H1 (cell line): ENCODE measurements at regions not wholly inside any gene's neighbourhood (a gene's known extent, or its start where the extent isn't known, plus 50 kb on each side); places are given as distances from the start of the nearest gene placed in this dataset.

Experiments used
- CTCF ChIA-PET: fragments of 300-600 bp; sonication (Branson Sonifier 250); formaldehyde crosslinking; loops from one replicate; lab custom pipeline; 2021; ENCODE audit not compliant: partially characterized antibody; lab: Charles Lee
- POLR2A ChIA-PET: fragments of 300-600 bp; sonication (Branson Sonifier 250); formaldehyde crosslinking; loops from one replicate; lab custom pipeline; 2021; ENCODE audit warnings: inconsistent platforms; ENCODE audit not compliant: partially characterized antibody; lab: Charles Lee
- DNase-seq, 2 experiments: peaks; one replicate each; pipeline versions ENCODE4 v3.0.0 to v3.0.0-alpha.2; 2010 to 2022; ENCODE audit warnings: low spot score in 2 of 2, low read depth in 1 of 2, mixed read lengths in 1 of 2
- FAIRE-seq: peaks from 2 replicates; lab custom pipeline; 2011; peaks lifted over from hg19 to GRCh38; lab: Jason Lieb, UNC
- H2AFZ ChIP-seq: 2 replicates; pipeline ENCODE4 v1.8.1; 2012; ENCODE audit warnings: low read length, inconsistent platforms
- H2AK5ac ChIP-seq: 2 replicates; pipeline ENCODE4 v1.6.1; 2013; ENCODE audit warnings: low read depth, low read length
- H2BK120ac ChIP-seq: replicated peaks from 2 replicates; pipeline ENCODE3; 2013; ENCODE audit warnings: low read depth, low read length, inconsistent platforms
- H2BK12ac ChIP-seq: 2 replicates; pipeline ENCODE4 v1.6.1; 2013; ENCODE audit warnings: low read depth, low read length
- H2BK15ac ChIP-seq: 2 replicates; pipeline ENCODE4 v1.6.1; 2013; ENCODE audit warnings: low read length
- H2BK20ac ChIP-seq: 2 replicates; pipeline ENCODE4 v1.6.1; 2013; ENCODE audit warnings: low read length
- H2BK5ac ChIP-seq: 2 replicates; pipeline ENCODE4 v1.6.1; 2013; ENCODE audit warnings: low read depth, low read length
- H3K14ac ChIP-seq: 2 replicates; pipeline ENCODE4 v1.6.1; 2013; ENCODE audit warnings: inconsistent platforms; ENCODE audit not compliant: insufficient read length
- H3K18ac ChIP-seq: 2 replicates; pipeline ENCODE4 v1.6.1; 2013; ENCODE audit warnings: low read length; ENCODE audit errors: extremely low read depth
- H3K23ac ChIP-seq: 2 replicates; pipeline ENCODE4 v1.6.1; 2013; ENCODE audit warnings: inconsistent platforms; ENCODE audit not compliant: insufficient read length
- H3K23me2 ChIP-seq: 2 replicates; pipeline ENCODE4 v1.6.1; 2013; ENCODE audit warnings: low read depth, low read length
- H3K27ac ChIP-seq: 2 replicates; pipeline ENCODE4 v1.6.1; 2011; ENCODE audit warnings: low read depth, low read length, inconsistent platforms
- H3K27me3 ChIP-seq, 4 experiments: replicated peaks in 1 of 4; 1 replicate in 1 of 4; 2 replicates in 3 of 4; pipeline versions ENCODE4 v1.6.1 to v1.8.1; 2011 to 2013; ENCODE audit warnings: low read length in 3 of 4, mild to moderate bottlenecking in 3 of 4, inconsistent platforms in 2 of 4, mixed read lengths in 2 of 4, moderate library complexity in 1 of 4; ENCODE audit not compliant: control insufficient read depth in 3 of 4, insufficient read depth in 3 of 4; ENCODE audit errors: extremely low read depth in 1 of 4
- H3K36me3 ChIP-seq, 4 experiments: 2 replicates each; pipeline versions ENCODE4 v1.6.1 to v1.8.1; 2011 to 2013; ENCODE audit warnings: mild to moderate bottlenecking in 4 of 4, low read length in 3 of 4, moderate library complexity in 2 of 4, control low read depth in 1 of 4, inconsistent platforms in 1 of 4; ENCODE audit not compliant: insufficient read depth in 4 of 4, control insufficient read depth in 2 of 4
- H3K4ac ChIP-seq: replicated peaks from 2 replicates; pipeline ENCODE3; 2013; ENCODE audit warnings: low read length, low read depth, mixed read lengths, inconsistent platforms; ENCODE audit not compliant: insufficient read length
- H3K4me1 ChIP-seq, 4 experiments: replicated peaks in 1 of 4; 1 replicate in 1 of 4; 2 replicates in 3 of 4; pipeline versions ENCODE4 v1.6.1 to v1.8.1; 2011 to 2013; ENCODE audit warnings: low read length in 3 of 4, inconsistent platforms in 2 of 4, mixed read lengths in 1 of 4; ENCODE audit not compliant: insufficient read depth in 4 of 4, control insufficient read depth in 3 of 4
- H3K4me2 ChIP-seq, 2 experiments: 2 replicates each; pipeline versions ENCODE4 v1.6.1 to v1.8.1; 2011 to 2013; ENCODE audit warnings: low read depth in 2 of 2, low read length in 2 of 2, control low read depth in 1 of 2, inconsistent platforms in 1 of 2, mild to moderate bottlenecking in 1 of 2; ENCODE audit not compliant: insufficient read depth in 1 of 2
- H3K4me3 ChIP-seq, 4 experiments: fragments of 200-600, 300-600 bp in 1 of 4; sonication (generic), shearing (Covaris generic), sonication (Bioruptor Twin) in 1 of 4; 2 replicates each; pipeline versions ENCODE4 v1.5.1 to v1.8.1; 2011 to 2016; ENCODE audit warnings: low read length in 4 of 4, low read depth in 3 of 4, control low read depth in 2 of 4, inconsistent platforms in 2 of 4, mild to moderate bottlenecking in 2 of 4, mixed read lengths in 1 of 4, moderate library complexity in 1 of 4; ENCODE audit not compliant: insufficient read depth in 2 of 4; ENCODE audit errors: extremely low read depth in 1 of 4
- H3K56ac ChIP-seq: replicated peaks from 2 replicates; pipeline ENCODE3; 2013; ENCODE audit warnings: low read depth, mild to moderate bottlenecking, mixed read lengths, low read length, inconsistent platforms; ENCODE audit not compliant: insufficient read length
- H3K79me1 ChIP-seq: 2 replicates; pipeline ENCODE4 v1.6.1; 2013; ENCODE audit warnings: low read depth, low read length, control low read depth
- H3K79me2 ChIP-seq, 2 experiments: 2 replicates each; pipeline versions ENCODE4 v1.6.1 to v1.8.1; 2012 to 2013; ENCODE audit warnings: low read length in 2 of 2, mild to moderate bottlenecking in 2 of 2, inconsistent platforms in 1 of 2; ENCODE audit not compliant: insufficient read depth in 2 of 2, control insufficient read depth in 1 of 2
- H3K9ac ChIP-seq, 4 experiments: replicated peaks in 1 of 4; 1 replicate in 1 of 4; 2 replicates in 3 of 4; pipeline versions ENCODE4 v1.6.1 to v1.8.1; 2011 to 2013; ENCODE audit warnings: low read depth in 3 of 4, low read length in 3 of 4, control low read depth in 2 of 4, mild to moderate bottlenecking in 2 of 4, moderate library complexity in 2 of 4, inconsistent platforms in 1 of 4; ENCODE audit errors: extremely low read depth in 1 of 4
- H3K9me3 ChIP-seq, 2 experiments: 2 replicates each; pipeline versions ENCODE4 v1.6.1 to v1.8.1; 2012 to 2013; ENCODE audit warnings: mild to moderate bottlenecking in 2 of 2, moderate library complexity in 2 of 2, control low read depth in 1 of 2, inconsistent platforms in 1 of 2, low read depth in 1 of 2, low read length in 1 of 2, mixed read lengths in 1 of 2; ENCODE audit not compliant: insufficient read depth in 2 of 2
- H4K20me1 ChIP-seq, 2 experiments: replicated peaks in 1 of 2; 2 replicates each; pipeline versions ENCODE3 to v1.8.1; 2011 to 2013; ENCODE audit warnings: inconsistent platforms in 2 of 2, low read length in 2 of 2, mild to moderate bottlenecking in 1 of 2; ENCODE audit not compliant: insufficient read depth in 2 of 2, control insufficient read depth in 1 of 2
- H4K5ac ChIP-seq: 2 replicates; pipeline ENCODE4 v1.6.1; 2013; ENCODE audit warnings: low read length, low read depth, mixed read lengths, inconsistent platforms; ENCODE audit not compliant: insufficient read length
- H4K8ac ChIP-seq: 2 replicates; pipeline ENCODE4 v1.8.0; 2013; ENCODE audit warnings: mild to moderate bottlenecking, moderate library complexity, low read length, inconsistent platforms; ENCODE audit not compliant: insufficient read depth; ENCODE audit errors: extremely low read depth
- H4K91ac ChIP-seq: replicated peaks from 2 replicates; pipeline ENCODE3; 2013; ENCODE audit warnings: low read length, mixed read lengths, inconsistent platforms; ENCODE audit not compliant: insufficient read length
- KDM4A ChIP-seq: IDR thresholded peaks from one replicate; pipeline ENCODE4 v1.7.1; 2012; ENCODE audit warnings: low read depth, mild to moderate bottlenecking, moderate library complexity, low read length, inconsistent platforms; ENCODE audit not compliant: severe bottlenecking
- NANOG ChIP-seq: IDR thresholded peaks from 2 replicates; pipeline ENCODE4 v1.6.1; 2011; ENCODE audit warnings: low read length, low read depth, mild to moderate bottlenecking, inconsistent platforms; ENCODE audit not compliant: insufficient read depth, poor library complexity, severe bottlenecking
- WGBS, 2 experiments: shearing (Covaris generic) in 1 of 2; methylation state at CpG; one replicate each; pipeline versions ENCODE4 v1.1.6 to v1.1.7; 2013 to 2015; ENCODE audit warnings: low lambda C conversion rate in 2 of 2, mixed read lengths in 2 of 2, inconsistent platforms in 1 of 2, low coverage in 1 of 2, missing lambda C conversion rate in 1 of 2; ENCODE audit not compliant: insufficient replicate concordance in 2 of 2, insufficient coverage in 1 of 2, insufficient read length in 1 of 2; ENCODE audit errors: extremely low coverage in 1 of 2, missing lambda C conversion rate in 1 of 2; 5-methylcytosine and 5-hydroxymethylcytosine counted together

DNA sequence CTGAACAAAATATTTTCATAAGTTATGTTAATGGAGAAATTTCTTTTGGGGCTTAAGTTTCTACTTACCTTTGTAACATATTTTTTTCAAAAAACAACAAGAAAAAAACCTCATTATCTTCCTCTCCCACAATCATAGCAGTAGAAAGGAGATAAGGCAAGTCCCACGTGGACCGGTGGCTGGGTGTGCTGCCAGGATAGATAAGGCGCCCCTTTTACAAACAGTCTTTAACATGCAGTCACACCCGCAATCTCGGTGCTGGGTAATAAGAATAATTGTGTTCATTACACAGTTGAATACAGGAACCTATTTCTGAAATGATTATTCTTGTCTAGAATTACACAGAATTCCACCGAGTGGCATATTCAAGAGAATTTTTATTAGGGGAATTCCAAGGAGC is 1202.3 kb downstream of the UQCRFS1 start:
- Histone ChIP-seq H4K91ac (no peak overlapping the region), H2BK20ac (no peak overlapping the region), H3K4me3 (no peak overlapping the region), H3K9ac (no peak overlapping the region), H4K20me1 (no peaks in the 10 kb centered on the region), H3K23me2 (no peaks in the 10 kb centered on the region; the same call in 1 of the 2 replicates), H3K79me2 (no peaks in the 10 kb centered on the region), H3K18ac (no peak overlapping the region), H2AK5ac (no peak overlapping the region), H2BK15ac (no peak overlapping the region), H2BK12ac (no peak overlapping the region), H3K27ac (no peak overlapping the region), H4K8ac (no peak overlapping the region), H3K79me1 (no peaks in the 10 kb centered on the region), H2AFZ (no peak overlapping the region), H3K4me1 (no peaks in the 10 kb centered on the region), H2BK120ac (no peak overlapping the region), H3K23ac (no peak overlapping the region), H3K36me3 (no peaks in the 10 kb centered on the region), H3K4me2 (no peak overlapping the region), H3K9me3 (no peaks in the 10 kb centered on the region; a peak in 1 of 4 replicates), H3K14ac (no peak overlapping the region), H3K4ac (no peak overlapping the region), H3K56ac (no peak overlapping the region), H2BK5ac (no peak overlapping the region), H3K27me3 (no peaks in the 10 kb centered on the region), H4K5ac (no peak overlapping the region)
- 95% methylated on average over 6 of the region's 6 CpGs; no CpG with 5 or more reads in 1 of the 2 experiments for WGBS, 2 experiments
- no peak for TF ChIP-seq NANOG
- TF ChIP-seq KDM4A, result no peak
- FAIRE-seq (no peak), DNase-seq (no peak)
- CTCF ChIA-PET, result interaction anchor here (2.7 kb wide), 1 partner anchor 211 kb away, joined by 15 read pairs; no protein-coding TSS in a partner anchor
- POLR2A ChIA-PET, result no interaction called here
